ENCODE measurements at regions not wholly inside any gene's neighbourhood (a gene's known extent, or its start where the extent isn't known, plus 50 kb on each side); places are given as distances from the start of the nearest gene placed in this dataset.

DNA sequence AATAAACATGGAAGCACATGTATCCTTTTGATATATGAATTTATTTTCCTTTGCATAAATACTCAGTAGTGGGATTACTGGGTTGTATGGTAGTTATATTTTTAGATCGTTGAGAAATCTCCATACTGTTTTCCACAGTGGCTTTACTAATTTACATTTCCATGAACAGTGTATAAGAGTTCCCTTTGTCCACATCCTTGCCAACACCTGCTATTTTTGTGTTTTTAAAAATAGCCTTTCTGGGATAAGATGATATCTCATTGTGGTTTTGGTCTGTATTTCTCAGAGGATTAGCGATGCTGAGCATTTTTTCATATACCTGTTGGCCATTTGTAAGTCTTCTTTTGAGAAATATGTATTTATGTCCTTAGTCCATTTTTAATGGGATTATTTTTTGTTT lies 329.2 kb upstream of the KITLG start:
- TF ChIP-seq RAD21 (conservative IDR thresholded peaks at IDR 0.05) (no peak), SMC3 (conservative IDR thresholded peaks at IDR 0.05; ENCODE audit: poor library complexity) (no peak)
- TF ChIP-seq, protein P1, sequence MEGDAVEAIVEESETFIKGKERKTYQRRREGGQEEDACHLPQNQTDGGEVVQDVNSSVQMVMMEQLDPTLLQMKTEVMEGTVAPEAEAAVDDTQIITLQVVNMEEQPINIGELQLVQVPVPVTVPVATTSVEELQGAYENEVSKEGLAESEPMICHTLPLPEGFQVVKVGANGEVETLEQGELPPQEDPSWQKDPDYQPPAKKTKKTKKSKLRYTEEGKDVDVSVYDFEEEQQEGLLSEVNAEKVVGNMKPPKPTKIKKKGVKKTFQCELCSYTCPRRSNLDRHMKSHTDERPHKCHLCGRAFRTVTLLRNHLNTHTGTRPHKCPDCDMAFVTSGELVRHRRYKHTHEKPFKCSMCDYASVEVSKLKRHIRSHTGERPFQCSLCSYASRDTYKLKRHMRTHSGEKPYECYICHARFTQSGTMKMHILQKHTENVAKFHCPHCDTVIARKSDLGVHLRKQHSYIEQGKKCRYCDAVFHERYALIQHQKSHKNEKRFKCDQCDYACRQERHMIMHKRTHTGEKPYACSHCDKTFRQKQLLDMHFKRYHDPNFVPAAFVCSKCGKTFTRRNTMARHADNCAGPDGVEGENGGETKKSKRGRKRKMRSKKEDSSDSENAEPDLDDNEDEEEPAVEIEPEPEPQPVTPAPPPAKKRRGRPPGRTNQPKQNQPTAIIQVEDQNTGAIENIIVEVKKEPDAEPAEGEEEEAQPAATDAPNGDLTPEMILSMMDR (IDR thresholded peaks at IDR 0.05; ENCODE audit: poor library complexity, severe bottlenecking), result no peak
